ENCODE measurements at regions not wholly inside any gene's neighbourhood (a gene's known extent, or its start where the extent isn't known, plus 50 kb on each side); places are given as distances from the start of the nearest gene placed in this dataset.

- TF ChIP-seq POLR2A (IDR thresholded peaks at IDR 0.05): no peak
- TF ChIP-seq CTCF (IDR thresholded peaks at IDR 0.05): no peak
Measured at GRCh38 chr5:53343187-53343586, 137.2 kb upstream of the FST start.
